Thyroid gland (tissue), 4 donors: ENCODE measurements at regions not wholly inside any gene's neighbourhood (a gene's known extent, or its start where the extent isn't known, plus 50 kb on each side); places are given as distances from the start of the nearest gene placed in this dataset.

Experiments used
- DNase-seq, 2 donors: peaks; one replicate each; pipeline ENCODE4 v3.0.0-alpha.2; 2019
- H3K27ac ChIP-seq, 3 donors: fragments of 200-600 bp; sonication (generic); 1 replicate in 2 of 3; 2 replicates in 1 of 3; pipeline ENCODE4 v1.5.1; 2016 to 2019; ENCODE audit warnings: mild to moderate bottlenecking in 1 of 3, moderate library complexity in 1 of 3
- H3K27me3 ChIP-seq: fragments of 200-600 bp; sonication (generic); one replicate; pipeline ENCODE4 v1.5.1; 2019
- H3K36me3 ChIP-seq, 2 donors: fragments of 200-600 bp; sonication (generic); one replicate each; pipeline ENCODE4 v1.5.1; 2016 to 2019
- H3K4me1 ChIP-seq, 2 donors: fragments of 200-600 bp; sonication (generic); one replicate each; pipeline ENCODE4 v1.5.1; 2017 to 2019
- H3K4me3 ChIP-seq, 3 donors: fragments of 200-600 bp; sonication (generic); replicated peaks in 1 of 3; 1 replicate in 2 of 3; 2 replicates in 1 of 3; pipeline ENCODE4 v1.5.1; 2016; ENCODE audit warnings: mild to moderate bottlenecking in 1 of 3
- H3K9me3 ChIP-seq: fragments of 200-600 bp; sonication (generic); one replicate; pipeline ENCODE4 v1.5.1; 2017
- POLR2A ChIP-seq, 2 donors: fragments of 450-650 bp; IDR thresholded peaks; one replicate each; pipeline ENCODE4 v1.6.1; 2017; ENCODE audit warnings: antibody characterized with exemption in 2 of 2, mild to moderate bottlenecking in 2 of 2, moderate library complexity in 1 of 2
- WGBS, 2 donors: methylation state at CpG; one replicate each; pipeline ENCODE4 v1.1.5; 2017; 5-methylcytosine and 5-hydroxymethylcytosine counted together
- intact Hi-C: fragments of 100-400 bp; cut with DNase I; formaldehyde crosslinking; loops from one replicate; pipeline ENCODE4 v1.15.1; 2023
- TF ChIP-seq, protein P1 (sequence below), 6 experiments: fragments of 200-600 bp in 3 of 6; fragments of 450-650 bp in 3 of 6; sonication (generic) in 3 of 6; IDR thresholded peaks; one replicate each; pipeline ENCODE4 v1.5.1; 2016 to 2019; ENCODE audit warnings: antibody characterized with exemption in 6 of 6, mild to moderate bottlenecking in 2 of 6, inconsistent platforms in 1 of 6, moderate library complexity in 1 of 6

DNA sequence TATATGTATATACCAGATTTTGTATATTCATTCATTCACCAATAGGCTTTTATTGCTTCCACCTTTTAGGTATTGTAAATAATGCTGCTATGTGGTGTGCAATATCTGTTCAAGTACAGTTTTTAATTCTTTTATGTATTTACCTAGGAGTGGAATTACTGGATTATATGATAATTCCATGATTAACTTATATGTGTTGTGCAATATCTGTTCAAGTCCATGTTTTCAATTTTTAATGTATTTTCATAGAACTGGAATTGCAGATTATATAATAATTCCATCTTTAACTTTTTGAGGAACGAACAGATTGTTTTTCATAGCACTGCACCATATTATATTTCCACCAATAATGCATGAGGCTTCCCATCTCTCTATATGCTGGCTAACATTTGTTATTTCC, 50.6 kb upstream of the L3MBTL4 start:
- Histone ChIP-seq H3K36me3 (no peaks in the 10 kb centered on the region), H3K4me1 (no peaks in the 10 kb centered on the region), H3K4me3 (no peak overlapping the region), H3K9me3 (no peaks in the 10 kb centered on the region), H3K27me3 (no peaks in the 10 kb centered on the region), H3K27ac (no peak overlapping the region)
- DNase-seq, result no peak
- TF ChIP-seq, protein P1, sequence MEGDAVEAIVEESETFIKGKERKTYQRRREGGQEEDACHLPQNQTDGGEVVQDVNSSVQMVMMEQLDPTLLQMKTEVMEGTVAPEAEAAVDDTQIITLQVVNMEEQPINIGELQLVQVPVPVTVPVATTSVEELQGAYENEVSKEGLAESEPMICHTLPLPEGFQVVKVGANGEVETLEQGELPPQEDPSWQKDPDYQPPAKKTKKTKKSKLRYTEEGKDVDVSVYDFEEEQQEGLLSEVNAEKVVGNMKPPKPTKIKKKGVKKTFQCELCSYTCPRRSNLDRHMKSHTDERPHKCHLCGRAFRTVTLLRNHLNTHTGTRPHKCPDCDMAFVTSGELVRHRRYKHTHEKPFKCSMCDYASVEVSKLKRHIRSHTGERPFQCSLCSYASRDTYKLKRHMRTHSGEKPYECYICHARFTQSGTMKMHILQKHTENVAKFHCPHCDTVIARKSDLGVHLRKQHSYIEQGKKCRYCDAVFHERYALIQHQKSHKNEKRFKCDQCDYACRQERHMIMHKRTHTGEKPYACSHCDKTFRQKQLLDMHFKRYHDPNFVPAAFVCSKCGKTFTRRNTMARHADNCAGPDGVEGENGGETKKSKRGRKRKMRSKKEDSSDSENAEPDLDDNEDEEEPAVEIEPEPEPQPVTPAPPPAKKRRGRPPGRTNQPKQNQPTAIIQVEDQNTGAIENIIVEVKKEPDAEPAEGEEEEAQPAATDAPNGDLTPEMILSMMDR (IDR thresholded peaks at IDR 0.05), result no peak
- TF ChIP-seq POLR2A (IDR thresholded peaks at IDR 0.05), result no peak
- 89 to 92% methylated on average over 1 of the region's 1 CpG for WGBS, 2 donors
- intact Hi-C loops, result no loop called here

DNA sequence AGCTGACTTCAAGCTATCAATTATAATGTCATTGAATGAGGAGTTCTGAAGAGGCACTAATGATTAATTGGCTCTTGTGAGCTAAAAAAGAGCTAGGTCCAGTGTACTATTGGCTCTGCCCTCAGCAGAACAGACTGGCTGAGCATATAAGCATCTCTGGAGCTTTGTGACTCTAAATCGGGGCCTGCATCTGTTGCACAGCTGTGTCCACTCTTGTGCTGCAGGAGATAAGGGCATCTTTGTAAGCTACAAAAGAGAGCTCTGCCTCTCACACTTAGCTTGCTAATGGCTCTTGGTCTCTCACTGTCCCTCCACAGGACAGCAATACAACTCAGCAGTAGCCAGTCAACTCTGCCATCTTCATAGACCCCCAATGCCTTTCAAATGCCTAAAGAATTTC, 61.5 kb upstream of the L3MBTL4 start:
- intact Hi-C loops, result no loop called here
- Histone ChIP-seq H3K4me1 (no peaks in the 10 kb centered on the region), H3K36me3 (no peaks in the 10 kb centered on the region), H3K9me3 (no peaks in the 10 kb centered on the region), H3K27ac (no peak overlapping the region), H3K4me3 (no peak overlapping the region), H3K27me3 (no peaks in the 10 kb centered on the region)
- no peak for DNase-seq
- WGBS, 2 donors, result 83 to 90% methylated on average over 1 of the region's 1 CpG
- TF ChIP-seq, protein P1 (IDR thresholded peaks at IDR 0.05), result no peak
- no peak for TF ChIP-seq POLR2A (IDR thresholded peaks at IDR 0.05)

DNA sequence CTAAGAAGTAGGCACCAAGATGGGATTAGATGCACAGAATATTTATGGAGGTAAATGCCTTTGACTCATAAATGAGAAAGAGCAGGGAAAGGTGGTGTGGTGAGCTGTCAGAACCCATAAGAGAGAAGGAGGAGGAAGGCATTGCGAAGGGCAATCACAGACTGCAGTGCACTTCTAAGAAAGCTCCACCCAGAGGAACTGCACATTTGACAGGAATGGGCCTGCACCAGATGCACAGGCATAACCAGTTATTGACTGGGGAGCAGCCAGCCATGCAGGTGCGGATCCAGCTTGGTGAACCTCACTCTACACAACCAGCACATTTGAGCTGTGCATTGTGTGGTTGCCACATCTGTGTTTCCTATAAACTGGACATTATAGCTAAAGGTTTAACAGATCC, 62.2 kb upstream of the L3MBTL4 start:
- TF ChIP-seq, protein P1 (IDR thresholded peaks at IDR 0.05), result no peak
- TF ChIP-seq POLR2A (IDR thresholded peaks at IDR 0.05), result no peak
- H3K36me3 ChIP-seq, result no peaks in the 10 kb centered on the region
- intact Hi-C loops, result no loop called here
- H3K9me3 ChIP-seq, result no peaks in the 10 kb centered on the region
- no peak for DNase-seq
- H3K4me3 ChIP-seq, result no peak overlapping the region
- no peak overlapping the region for H3K27ac ChIP-seq
- H3K27me3 ChIP-seq, result no peaks in the 10 kb centered on the region
- 55 to 93% methylated on average over 2 of the region's 2 CpGs for WGBS, 2 donors
- H3K4me1 ChIP-seq, result no peaks in the 10 kb centered on the region

DNA sequence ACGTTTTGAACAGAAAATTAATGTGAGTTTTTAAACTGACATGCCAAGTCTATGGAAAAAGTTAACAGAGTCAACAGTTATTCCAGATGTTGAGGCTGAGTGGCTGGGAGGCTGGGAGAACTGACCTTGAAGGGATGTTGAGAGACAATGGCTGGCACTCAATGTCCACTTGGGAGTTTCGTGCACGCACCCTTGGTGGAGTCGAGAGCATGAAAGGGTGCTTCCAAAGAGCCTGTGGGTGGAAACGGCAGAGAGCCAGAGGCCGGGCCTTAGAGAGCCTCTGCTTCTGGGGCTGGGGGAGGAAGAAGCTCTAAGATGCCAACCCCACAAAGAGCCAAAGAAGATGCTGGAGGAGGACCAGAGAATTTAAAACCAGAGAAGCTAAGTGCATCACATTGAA, 63.4 kb upstream of the L3MBTL4 start:
- peaks cover 0 to 2% of the 10 kb centered on the region in 2 donors for H3K4me1 ChIP-seq

DNA sequence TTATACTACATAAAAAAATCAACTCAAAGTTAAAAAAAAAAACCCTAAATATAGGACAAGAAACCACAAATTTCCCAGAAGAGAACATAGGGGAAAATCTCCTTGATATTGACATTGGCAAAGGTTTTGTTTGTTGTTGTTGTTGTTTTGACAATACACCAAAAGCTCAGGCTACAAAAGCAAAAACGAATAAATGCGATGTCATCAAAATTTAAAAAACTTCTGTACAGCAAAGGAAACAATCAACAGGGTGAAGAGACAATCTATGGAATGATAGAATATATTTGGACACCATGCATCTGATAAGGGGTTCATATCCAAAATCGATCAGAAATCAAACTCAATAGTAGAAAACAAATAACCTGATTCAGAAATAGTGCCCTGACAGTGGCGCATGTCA, 65.0 kb upstream of the L3MBTL4 start:
- Histone ChIP-seq H3K27ac (no peak overlapping the region), H3K4me1 (peaks cover 0 to 2% of the 10 kb centered on the region in 2 donors), H3K36me3 (no peaks in the 10 kb centered on the region), H3K27me3 (no peaks in the 10 kb centered on the region), H3K9me3 (no peaks in the 10 kb centered on the region), H3K4me3 (no peak overlapping the region)
- WGBS, 2 donors, result 89 to 95% methylated on average over 4 of the region's 4 CpGs
- intact Hi-C loops, result loop anchor here (5.0 kb wide), 1 partner anchor 602 kb away; no protein-coding TSS in a partner anchor
- no peak for DNase-seq
- TF ChIP-seq, protein P1 (IDR thresholded peaks at IDR 0.05), result no peak
- TF ChIP-seq POLR2A (IDR thresholded peaks at IDR 0.05), result no peak

More for the DNA sequence above, 63.4 kb upstream of the L3MBTL4 start:
- WGBS, 2 donors, result 47 to 53% methylated on average over 6 of the region's 6 CpGs
- no peaks in the 10 kb centered on the region for H3K9me3 ChIP-seq
- H3K36me3 ChIP-seq, result no peaks in the 10 kb centered on the region
- DNase-seq, result no peak
- no peak overlapping the region for H3K4me3 ChIP-seq
- no peaks in the 10 kb centered on the region for H3K27me3 ChIP-seq
- no peak overlapping the region for H3K27ac ChIP-seq
- intact Hi-C loops, result no loop called here
- TF ChIP-seq POLR2A (IDR thresholded peaks at IDR 0.05), result no peak
- TF ChIP-seq, protein P1 (IDR thresholded peaks at IDR 0.05), result no peak
